ENCODE measurements at regions not wholly inside any gene's neighbourhood (a gene's known extent, or its start where the extent isn't known, plus 50 kb on each side); places are given as distances from the start of the nearest gene placed in this dataset.

DNA sequence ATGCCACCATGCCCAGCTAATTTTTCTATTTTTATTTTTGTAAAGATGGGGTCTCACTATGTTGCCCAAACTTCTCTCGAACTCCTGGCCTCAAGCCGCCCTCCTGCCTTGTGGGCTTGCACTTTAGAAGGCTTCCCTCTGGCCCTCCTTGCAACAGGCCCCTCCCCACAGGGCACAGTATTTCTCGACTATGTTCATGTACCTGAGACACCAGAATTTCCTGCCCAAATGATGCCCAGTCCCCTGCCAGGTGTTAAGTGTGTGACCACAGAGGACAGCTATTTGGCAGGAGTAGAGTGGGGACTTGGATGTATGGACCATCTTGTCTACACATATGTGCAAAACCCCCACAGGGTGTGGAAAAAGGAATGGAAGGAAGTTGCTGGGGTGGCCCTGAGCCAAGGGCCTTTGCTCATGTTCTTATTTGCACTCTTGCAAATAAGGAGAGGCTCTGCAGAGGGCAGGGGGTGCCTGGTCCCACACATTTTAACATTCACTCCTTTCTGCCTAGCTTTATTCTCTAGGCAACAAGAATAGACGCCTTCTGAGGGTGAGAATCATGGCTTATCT, 168.4 kb upstream of the PODXL start:
- Histone ChIP-seq H3K9me3 (ENCODE audit: control insufficient read depth, insufficient read depth, low read length) (peaks cover 5% of the 10 kb centered on the region; the same call in 1 of the 2 replicates), H3K9ac (ENCODE audit: low read depth, low read length) (no peak overlapping the region), H3K36me3 (ENCODE audit: insufficient read depth, low read length) (no peaks in the 10 kb centered on the region), H3K4me1 (ENCODE audit: insufficient read depth, low read length) (peaks cover 5% of the 10 kb centered on the region; the same call in 1 of the 2 replicates)

DNA sequence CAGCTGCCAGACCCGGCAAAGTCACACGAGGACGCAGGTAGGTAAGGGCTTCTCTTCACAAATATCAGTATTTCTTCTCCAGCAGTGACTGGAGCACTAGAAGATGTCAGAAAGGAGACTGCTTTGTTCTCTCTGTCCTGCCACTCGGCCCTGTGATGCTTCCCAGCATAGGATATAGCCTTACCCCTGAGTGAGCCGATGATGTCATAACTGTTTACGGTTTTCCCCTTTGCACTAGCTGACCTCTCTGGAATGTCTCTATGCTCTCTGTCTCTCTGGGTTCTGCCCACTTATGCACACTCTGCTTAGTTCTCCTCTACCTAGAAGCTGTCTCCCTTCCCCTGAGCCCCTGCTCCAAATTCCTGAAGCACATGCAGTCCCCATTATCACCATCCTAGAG, 167.5 kb upstream of the PODXL start:
- H3K9ac ChIP-seq (ENCODE audit: low read depth, low read length) = no peak overlapping the region
- no peaks in the 10 kb centered on the region for H3K36me3 ChIP-seq (ENCODE audit: insufficient read depth, low read length)
- peaks cover 5% of the 10 kb centered on the region; the same call in 1 of the 2 replicates for H3K4me1 ChIP-seq (ENCODE audit: insufficient read depth, low read length)
- H3K9me3 ChIP-seq (ENCODE audit: control insufficient read depth, insufficient read depth, low read length) = peaks cover 5% of the 10 kb centered on the region; the same call in 1 of the 2 replicates

DNA sequence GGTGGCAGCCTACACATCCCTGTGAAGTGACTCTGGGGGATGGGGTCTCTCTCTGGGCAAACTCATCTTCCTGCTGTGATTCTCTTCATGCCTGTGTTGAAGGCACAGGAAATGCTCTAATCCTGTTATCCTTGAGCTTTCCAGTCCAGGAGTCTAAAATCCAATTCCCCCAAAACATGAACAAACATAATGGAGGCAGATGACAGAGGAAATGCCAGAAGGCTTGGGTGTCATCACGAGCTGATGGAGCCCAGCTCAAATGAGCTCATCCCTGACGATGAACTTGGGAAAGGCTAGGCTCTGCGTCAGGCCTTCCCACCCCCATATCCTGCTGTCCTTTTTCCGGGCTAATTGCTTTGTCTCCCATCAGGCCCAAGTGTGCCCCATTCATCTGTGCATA, 165.9 kb upstream of the PODXL start:
- Histone ChIP-seq H3K4me1 (ENCODE audit: insufficient read depth, low read length) (peaks cover 5% of the 10 kb centered on the region; the same call in 1 of the 2 replicates), H3K9me3 (ENCODE audit: control insufficient read depth, insufficient read depth, low read length) (no peaks in the 10 kb centered on the region), H3K9ac (ENCODE audit: low read depth, low read length) (no peak overlapping the region), H3K36me3 (ENCODE audit: insufficient read depth, low read length) (no peaks in the 10 kb centered on the region)

DNA sequence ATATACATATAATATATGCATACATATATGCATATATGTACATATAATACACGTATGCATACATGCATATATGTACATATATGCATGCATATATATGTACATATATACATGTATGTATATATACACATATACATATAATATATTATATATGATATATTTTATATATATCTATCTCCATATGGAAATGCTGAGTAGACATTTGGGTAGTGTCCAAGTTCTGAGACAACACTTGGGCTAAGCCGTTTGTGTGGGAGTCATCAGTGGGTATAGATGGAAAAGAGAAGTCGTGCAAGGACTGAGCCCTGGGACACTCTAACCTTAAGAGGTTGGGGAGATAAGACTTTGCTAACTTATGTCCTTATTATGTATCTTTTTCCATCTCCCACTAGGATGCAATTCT, 165.2 kb upstream of the PODXL start:
- Histone ChIP-seq H3K9ac (ENCODE audit: low read depth, low read length) (no peak overlapping the region), H3K36me3 (ENCODE audit: insufficient read depth, low read length) (no peaks in the 10 kb centered on the region), H3K9me3 (ENCODE audit: control insufficient read depth, insufficient read depth, low read length) (no peaks in the 10 kb centered on the region), H3K4me1 (ENCODE audit: insufficient read depth, low read length) (peaks cover 5% of the 10 kb centered on the region; the same call in 1 of the 2 replicates)

GRCh38 chr7:131720703-131721102, 164.3 kb upstream of the PODXL start:
- Histone ChIP-seq H3K4me1 (ENCODE audit: insufficient read depth, low read length) (peaks cover 5% of the 10 kb centered on the region; the same call in 1 of the 2 replicates), H3K36me3 (ENCODE audit: insufficient read depth, low read length) (no peaks in the 10 kb centered on the region), H3K9me3 (ENCODE audit: control insufficient read depth, insufficient read depth, low read length) (no peaks in the 10 kb centered on the region), H3K9ac (ENCODE audit: low read depth, low read length) (no peak overlapping the region)

GRCh38 chr7:131717181-131717580, 160.8 kb upstream of the PODXL start:
- Histone ChIP-seq H3K9ac (ENCODE audit: low read depth, low read length) (no peak overlapping the region), H3K9me3 (ENCODE audit: control insufficient read depth, insufficient read depth, low read length) (no peaks in the 10 kb centered on the region), H3K36me3 (ENCODE audit: insufficient read depth, low read length) (no peaks in the 10 kb centered on the region), H3K4me1 (ENCODE audit: insufficient read depth, low read length) (no peaks in the 10 kb centered on the region)

GRCh38 chr7:131699323-131699722, 142.9 kb upstream of the PODXL start:
- H3K36me3 ChIP-seq (ENCODE audit: insufficient read depth, low read length) = no peaks in the 10 kb centered on the region; the same call in 1 of the 2 replicates
- H3K4me1 ChIP-seq (ENCODE audit: insufficient read depth, low read length) = no peaks in the 10 kb centered on the region
- no peaks in the 10 kb centered on the region; the same call in 1 of the 2 replicates for H3K9me3 ChIP-seq (ENCODE audit: control insufficient read depth, insufficient read depth, low read length)
- no peak overlapping the region for H3K9ac ChIP-seq (ENCODE audit: low read depth, low read length)

DNA sequence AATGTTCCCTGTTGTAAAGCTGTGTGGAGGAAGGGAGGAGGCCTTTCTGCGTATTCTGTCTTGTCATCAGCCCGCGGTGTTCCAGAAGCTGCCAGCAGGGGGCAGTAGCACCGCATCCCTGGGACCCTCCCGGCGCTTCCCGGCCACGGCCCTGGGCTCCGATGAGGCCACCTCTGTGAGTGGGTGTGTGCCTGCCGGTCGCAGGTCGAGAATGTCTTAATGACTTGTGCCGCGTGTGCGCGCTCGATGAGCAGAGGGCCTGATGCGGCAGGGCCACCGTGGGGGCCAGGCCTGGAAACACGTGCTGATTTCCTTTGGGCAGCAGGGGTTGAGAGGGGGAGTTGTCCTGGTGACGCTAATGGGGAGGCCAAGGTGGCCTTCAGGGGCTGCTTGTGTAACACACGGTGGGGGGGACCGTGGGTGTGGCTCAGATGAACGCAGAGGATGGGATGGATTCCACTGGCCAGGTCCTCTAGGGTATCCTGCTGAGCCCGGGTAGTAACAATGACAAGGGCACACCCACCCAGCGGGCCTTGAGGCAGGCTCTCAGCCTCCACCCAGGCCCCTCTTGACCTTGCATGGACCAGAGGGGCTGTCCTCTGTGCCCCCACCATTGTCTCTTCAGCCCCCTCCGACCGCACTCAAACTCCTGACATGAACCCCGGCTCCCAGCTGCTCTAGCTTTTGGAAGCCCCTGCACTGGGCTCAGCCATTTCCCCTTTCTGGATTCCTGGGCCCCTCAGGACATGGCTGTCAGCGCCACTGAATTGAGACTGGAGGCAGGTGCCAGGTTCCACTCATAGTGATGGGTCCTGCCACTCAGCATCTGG, 135.9 kb upstream of the PODXL start:
- Histone ChIP-seq H3K4me1 (ENCODE audit: insufficient read depth, low read length) (peaks cover 3% of the 10 kb centered on the region), H3K9me3 (ENCODE audit: control insufficient read depth, insufficient read depth, low read length) (no peaks in the 10 kb centered on the region), H3K9ac (ENCODE audit: low read depth, low read length) (peak overlapping the region; percentile 9; the same call in 1 of the 2 replicates), H3K36me3 (ENCODE audit: insufficient read depth, low read length) (no peaks in the 10 kb centered on the region)

DNA sequence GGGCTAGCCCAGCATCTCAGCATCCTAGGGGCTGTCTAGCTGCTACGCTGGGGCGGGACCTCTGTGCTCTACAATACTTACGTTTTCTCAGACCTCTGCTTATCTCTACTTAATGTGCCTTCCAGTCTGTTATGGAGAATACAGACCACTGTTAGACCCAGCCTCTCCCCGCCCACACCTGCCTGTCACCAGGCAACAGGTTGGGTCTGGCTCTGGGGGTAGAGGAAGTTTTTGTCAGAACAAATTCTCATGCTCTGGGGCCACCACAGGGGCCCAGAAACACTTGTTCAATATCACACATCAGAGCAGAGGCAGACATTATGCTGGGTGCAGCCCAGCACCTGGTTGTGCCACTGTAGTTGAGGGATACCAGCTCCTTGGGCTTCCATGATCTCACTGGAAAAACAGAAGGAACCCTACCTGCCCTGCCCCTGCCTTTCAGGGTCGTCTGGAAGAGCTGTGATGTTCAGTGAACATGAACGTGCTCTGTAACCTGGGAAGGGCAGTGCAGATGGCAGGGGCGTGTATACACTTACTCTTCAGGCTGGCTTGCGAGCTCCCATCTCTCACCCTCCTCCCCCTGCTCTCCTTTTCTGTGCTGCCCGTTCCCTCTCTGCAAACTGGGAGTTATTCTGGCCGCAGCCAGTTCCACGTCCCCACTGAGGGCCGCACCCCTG, 135.2 kb upstream of the PODXL start:
- Histone ChIP-seq H3K9me3 (ENCODE audit: control insufficient read depth, insufficient read depth, low read length) (no peaks in the 10 kb centered on the region), H3K36me3 (ENCODE audit: insufficient read depth, low read length) (no peaks in the 10 kb centered on the region), H3K4me1 (ENCODE audit: insufficient read depth, low read length) (peaks cover 3% of the 10 kb centered on the region), H3K9ac (ENCODE audit: low read depth, low read length) (no peak overlapping the region)

DNA sequence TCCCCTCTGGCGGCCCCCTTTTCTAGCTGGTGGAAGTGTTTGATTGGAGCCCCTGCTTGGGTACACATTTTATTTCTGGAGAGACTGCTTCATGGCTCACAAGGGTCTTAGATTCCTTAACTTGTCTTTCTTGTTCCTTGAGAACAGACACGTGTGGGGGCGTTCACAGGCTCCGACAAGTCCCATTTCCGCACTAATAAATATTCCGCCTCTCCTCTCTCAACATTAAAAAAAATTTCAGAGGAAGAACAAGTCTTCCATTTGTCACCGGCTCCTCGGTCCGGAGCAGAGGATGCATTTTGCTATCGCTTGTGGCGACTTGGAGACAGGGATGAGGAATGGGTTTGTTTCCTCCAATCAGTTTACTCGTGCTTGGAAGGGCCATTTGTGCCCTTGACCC, 134.0 kb upstream of the PODXL start:
- Histone ChIP-seq H3K9ac (ENCODE audit: low read depth, low read length) (no peak overlapping the region), H3K9me3 (ENCODE audit: control insufficient read depth, insufficient read depth, low read length) (no peaks in the 10 kb centered on the region), H3K36me3 (ENCODE audit: insufficient read depth, low read length) (no peaks in the 10 kb centered on the region), H3K4me1 (ENCODE audit: insufficient read depth, low read length) (peaks cover 3% of the 10 kb centered on the region)

- no peaks in the 10 kb centered on the region for H3K9me3 ChIP-seq (ENCODE audit: control insufficient read depth, insufficient read depth, low read length)
- H3K9ac ChIP-seq (ENCODE audit: low read depth, low read length) = no peak overlapping the region
- peaks cover 3% of the 10 kb centered on the region for H3K4me1 ChIP-seq (ENCODE audit: insufficient read depth, low read length)
- H3K36me3 ChIP-seq (ENCODE audit: insufficient read depth, low read length) = no peaks in the 10 kb centered on the region
Observed at GRCh38 chr7:131689662-131690234, 133.3 kb upstream of the PODXL start.

GRCh38 chr7:131688738-131689661, 132.6 kb upstream of the PODXL start:
- H3K9me3 ChIP-seq (ENCODE audit: control insufficient read depth, insufficient read depth, low read length) = no peaks in the 10 kb centered on the region
- H3K9ac ChIP-seq (ENCODE audit: low read depth, low read length) = no peak overlapping the region
- no peaks in the 10 kb centered on the region for H3K36me3 ChIP-seq (ENCODE audit: insufficient read depth, low read length)
- peaks cover 3% of the 10 kb centered on the region for H3K4me1 ChIP-seq (ENCODE audit: insufficient read depth, low read length)

- no peaks in the 10 kb centered on the region for H3K9me3 ChIP-seq (ENCODE audit: control insufficient read depth, insufficient read depth, low read length)
- H3K36me3 ChIP-seq (ENCODE audit: insufficient read depth, low read length) = no peaks in the 10 kb centered on the region
- peaks cover 3% of the 10 kb centered on the region for H3K4me1 ChIP-seq (ENCODE audit: insufficient read depth, low read length)
- H3K9ac ChIP-seq (ENCODE audit: low read depth, low read length) = no peak overlapping the region
Observed at GRCh38 chr7:131687296-131687695, 130.9 kb upstream of the PODXL start.
